ENCODE measurements at regions not wholly inside any gene's neighbourhood (a gene's known extent, or its start where the extent isn't known, plus 50 kb on each side); places are given as distances from the start of the nearest gene placed in this dataset.

DNA sequence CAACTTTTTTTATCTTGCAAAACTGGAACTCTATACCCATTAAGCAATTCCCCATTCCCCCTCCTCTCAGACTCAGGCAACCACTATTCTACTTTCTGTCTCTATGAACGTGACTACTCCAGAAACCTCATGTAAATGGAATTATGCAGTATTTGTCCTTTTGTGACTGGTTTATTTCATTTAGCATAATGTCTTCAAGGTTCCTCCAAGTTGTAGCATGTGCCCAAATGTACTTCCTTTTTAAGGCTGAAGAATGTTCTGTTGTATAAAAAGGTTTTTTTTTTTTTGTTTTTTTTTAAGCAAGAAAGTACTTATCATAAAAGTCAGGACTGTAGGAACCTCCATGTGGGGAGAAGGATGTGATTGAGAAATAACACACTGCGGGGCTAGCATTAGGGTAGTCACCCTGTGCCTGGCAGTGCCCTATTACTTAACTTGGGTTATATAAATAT lies 145.3 kb upstream of the FOXN2 start:
- TF ChIP-seq, protein P1, sequence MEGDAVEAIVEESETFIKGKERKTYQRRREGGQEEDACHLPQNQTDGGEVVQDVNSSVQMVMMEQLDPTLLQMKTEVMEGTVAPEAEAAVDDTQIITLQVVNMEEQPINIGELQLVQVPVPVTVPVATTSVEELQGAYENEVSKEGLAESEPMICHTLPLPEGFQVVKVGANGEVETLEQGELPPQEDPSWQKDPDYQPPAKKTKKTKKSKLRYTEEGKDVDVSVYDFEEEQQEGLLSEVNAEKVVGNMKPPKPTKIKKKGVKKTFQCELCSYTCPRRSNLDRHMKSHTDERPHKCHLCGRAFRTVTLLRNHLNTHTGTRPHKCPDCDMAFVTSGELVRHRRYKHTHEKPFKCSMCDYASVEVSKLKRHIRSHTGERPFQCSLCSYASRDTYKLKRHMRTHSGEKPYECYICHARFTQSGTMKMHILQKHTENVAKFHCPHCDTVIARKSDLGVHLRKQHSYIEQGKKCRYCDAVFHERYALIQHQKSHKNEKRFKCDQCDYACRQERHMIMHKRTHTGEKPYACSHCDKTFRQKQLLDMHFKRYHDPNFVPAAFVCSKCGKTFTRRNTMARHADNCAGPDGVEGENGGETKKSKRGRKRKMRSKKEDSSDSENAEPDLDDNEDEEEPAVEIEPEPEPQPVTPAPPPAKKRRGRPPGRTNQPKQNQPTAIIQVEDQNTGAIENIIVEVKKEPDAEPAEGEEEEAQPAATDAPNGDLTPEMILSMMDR (IDR thresholded peaks at IDR 0.05) = no peak
- Mint-ChIP-seq H3K36me3 (ENCODE audit: unreplicated experiment) (no peaks in the 10 kb centered on the region), H3K27me3 (ENCODE audit: unreplicated experiment) (no peaks in the 10 kb centered on the region), H3K27ac (ENCODE audit: unreplicated experiment) (no peak overlapping the region), H3K4me1 (ENCODE audit: unreplicated experiment) (no peaks in the 10 kb centered on the region), H3K9me3 (ENCODE audit: unreplicated experiment) (peaks cover 6% of the 10 kb centered on the region), H3K4me3 (ENCODE audit: unreplicated experiment) (no peak overlapping the region)
- DNase-seq (ENCODE audit: extremely low spot score, unreplicated experiment) = no peak

DNA sequence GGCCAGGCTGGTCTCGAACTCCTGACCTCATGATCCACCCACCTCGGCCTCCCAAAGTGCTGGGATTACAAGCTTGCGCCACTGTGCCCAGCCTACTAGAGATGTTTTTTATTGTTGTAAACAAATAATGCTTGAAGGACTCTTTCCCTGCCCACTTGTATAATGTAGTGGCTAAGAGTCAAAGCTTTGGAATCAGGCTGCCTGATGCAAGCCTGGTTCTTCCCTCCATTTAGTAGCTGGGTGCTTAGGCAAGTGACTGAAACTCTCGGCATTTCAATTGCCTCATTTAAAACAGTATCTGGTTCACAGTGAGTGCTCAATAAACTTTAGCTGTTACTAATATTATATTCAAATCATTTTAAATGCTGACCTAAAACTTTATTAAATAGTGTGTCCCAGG lies 144.2 kb upstream of the FOXN2 start:
- no peak for DNase-seq (ENCODE audit: extremely low spot score, unreplicated experiment)

DNA sequence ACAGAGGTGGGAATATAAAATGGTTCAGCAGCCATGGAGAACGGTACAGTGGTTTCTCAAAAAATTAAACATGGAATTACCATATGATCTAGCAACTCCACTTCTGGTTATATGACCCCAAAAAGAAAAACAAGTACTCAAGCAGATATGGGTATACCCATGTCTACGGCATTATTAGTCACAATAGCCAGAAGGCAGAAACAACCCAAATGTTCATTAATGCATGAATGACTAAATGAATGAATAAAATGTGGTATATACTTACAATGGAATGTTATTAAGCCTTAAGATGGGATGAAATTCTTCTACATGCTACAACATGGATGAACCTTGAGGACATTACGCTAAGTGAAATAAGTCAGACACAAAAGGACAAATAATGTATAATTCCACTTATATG lies 141.3 kb upstream of the FOXN2 start:
- TF ChIP-seq, protein P1 (IDR thresholded peaks at IDR 0.05) = no peak
- no peak overlapping the region for H3K27ac Mint-ChIP-seq (ENCODE audit: unreplicated experiment)
- no peaks in the 10 kb centered on the region for H3K9me3 Mint-ChIP-seq (ENCODE audit: unreplicated experiment)
- H3K4me1 Mint-ChIP-seq (ENCODE audit: unreplicated experiment) = peaks cover 6% of the 10 kb centered on the region
- H3K27me3 Mint-ChIP-seq (ENCODE audit: unreplicated experiment) = no peaks in the 10 kb centered on the region
- no peak for DNase-seq (ENCODE audit: extremely low spot score, unreplicated experiment)
- no peaks in the 10 kb centered on the region for H3K36me3 Mint-ChIP-seq (ENCODE audit: unreplicated experiment)
- no peak overlapping the region for H3K4me3 Mint-ChIP-seq (ENCODE audit: unreplicated experiment)

More for the DNA sequence above, 144.2 kb upstream of the FOXN2 start:
- H3K27ac Mint-ChIP-seq (ENCODE audit: unreplicated experiment) = no peak overlapping the region
- H3K36me3 Mint-ChIP-seq (ENCODE audit: unreplicated experiment) = no peaks in the 10 kb centered on the region
- H3K4me3 Mint-ChIP-seq (ENCODE audit: unreplicated experiment) = no peak overlapping the region
- TF ChIP-seq, protein P1 (IDR thresholded peaks at IDR 0.05) = no peak
- no peaks in the 10 kb centered on the region for H3K27me3 Mint-ChIP-seq (ENCODE audit: unreplicated experiment)
- peaks cover 3% of the 10 kb centered on the region for H3K4me1 Mint-ChIP-seq (ENCODE audit: unreplicated experiment)
- H3K9me3 Mint-ChIP-seq (ENCODE audit: unreplicated experiment) = peaks cover 6% of the 10 kb centered on the region

DNA sequence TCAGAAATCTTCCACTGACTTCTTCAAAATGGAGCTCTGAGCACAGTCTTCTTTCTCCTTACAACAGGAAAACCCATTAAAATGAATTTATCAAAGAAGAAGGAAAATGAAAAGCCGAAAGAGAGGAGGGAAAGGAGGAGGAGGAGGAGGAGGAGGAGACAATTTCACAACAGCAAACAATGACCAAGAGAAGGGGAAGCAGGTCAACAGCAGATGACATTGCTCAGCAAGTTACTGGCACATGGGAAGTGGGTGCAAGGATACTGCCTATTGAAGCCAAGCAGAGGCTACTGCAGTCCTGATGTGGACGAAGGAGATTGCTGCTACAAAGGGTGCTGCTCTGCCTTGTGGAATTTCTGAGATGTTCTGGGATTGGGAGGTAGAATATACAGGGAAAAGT lies 140.0 kb upstream of the FOXN2 start:
- peaks cover 6% of the 10 kb centered on the region for H3K4me1 Mint-ChIP-seq (ENCODE audit: unreplicated experiment)
- no peak overlapping the region for H3K4me3 Mint-ChIP-seq (ENCODE audit: unreplicated experiment)
- DNase-seq (ENCODE audit: extremely low spot score, unreplicated experiment) = no peak
- H3K9me3 Mint-ChIP-seq (ENCODE audit: unreplicated experiment) = no peaks in the 10 kb centered on the region
- H3K27ac Mint-ChIP-seq (ENCODE audit: unreplicated experiment) = no peak overlapping the region
- TF ChIP-seq, protein P1 (IDR thresholded peaks at IDR 0.05) = no peak
- H3K36me3 Mint-ChIP-seq (ENCODE audit: unreplicated experiment) = no peaks in the 10 kb centered on the region
- H3K27me3 Mint-ChIP-seq (ENCODE audit: unreplicated experiment) = no peaks in the 10 kb centered on the region

DNA sequence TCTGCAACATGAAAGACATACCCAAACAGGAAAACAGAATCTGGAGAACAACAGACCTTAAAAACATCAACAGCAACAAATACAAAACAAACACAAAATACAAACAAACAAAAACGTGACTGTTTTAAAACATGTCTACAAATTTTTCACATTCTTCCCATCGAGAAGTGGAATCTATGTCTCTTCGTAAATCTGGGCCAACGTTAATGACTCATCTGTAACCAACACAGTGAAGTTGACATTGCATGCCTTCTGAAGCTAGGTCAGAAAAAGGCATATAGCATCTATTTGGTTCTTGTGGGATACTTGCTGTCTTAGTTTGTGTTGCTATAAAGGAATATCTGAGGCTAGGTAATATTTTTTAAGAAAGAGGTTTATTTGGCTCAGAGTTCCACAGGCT lies 139.2 kb upstream of the FOXN2 start:
- Mint-ChIP-seq H3K4me3 (ENCODE audit: unreplicated experiment) (no peak overlapping the region), H3K27me3 (ENCODE audit: unreplicated experiment) (no peaks in the 10 kb centered on the region), H3K9me3 (ENCODE audit: unreplicated experiment) (no peaks in the 10 kb centered on the region), H3K4me1 (ENCODE audit: unreplicated experiment) (peaks cover 6% of the 10 kb centered on the region), H3K27ac (ENCODE audit: unreplicated experiment) (no peak overlapping the region), H3K36me3 (ENCODE audit: unreplicated experiment) (no peaks in the 10 kb centered on the region)
- TF ChIP-seq, protein P1 (IDR thresholded peaks at IDR 0.05) = no peak
- DNase-seq (ENCODE audit: extremely low spot score, unreplicated experiment) = no peak

Measured in osteocyte (in vitro differentiated cells).